SK-N-MC (cell line): ENCODE measurements at regions not wholly inside any gene's neighbourhood (a gene's known extent, or its start where the extent isn't known, plus 50 kb on each side); places are given as distances from the start of the nearest gene placed in this dataset.
"Not testable (repeated sequence)": the region's sequence is repeated elsewhere in the genome, so short reads cannot be mapped to it uniquely, and the experiment has no call there.

Experiments used
- EZH2 ChIP-seq: fragments of 200-600 bp; sonication (generic); IDR thresholded peaks from one replicate; pipeline ENCODE4 v1.6.1; 2017; ENCODE audit warnings: antibody characterized with exemption
- FOXP2 ChIP-seq: optimal IDR thresholded peaks from 2 replicates; pipeline ENCODE3; 2011; ENCODE audit warnings: mild to moderate bottlenecking, moderate library complexity; ENCODE audit not compliant: insufficient read depth; ENCODE audit errors: extremely low read length, control extremely low read depth

- not testable (repeated sequence) for TF ChIP-seq EZH2, FOXP2
Measured at GRCh38 chr11:39311888-39312287, 2147.6 kb downstream of the LRRC4C start.
